ENCODE measurements at regions not wholly inside any gene's neighbourhood (a gene's known extent, or its start where the extent isn't known, plus 50 kb on each side); places are given as distances from the start of the nearest gene placed in this dataset.

DNA sequence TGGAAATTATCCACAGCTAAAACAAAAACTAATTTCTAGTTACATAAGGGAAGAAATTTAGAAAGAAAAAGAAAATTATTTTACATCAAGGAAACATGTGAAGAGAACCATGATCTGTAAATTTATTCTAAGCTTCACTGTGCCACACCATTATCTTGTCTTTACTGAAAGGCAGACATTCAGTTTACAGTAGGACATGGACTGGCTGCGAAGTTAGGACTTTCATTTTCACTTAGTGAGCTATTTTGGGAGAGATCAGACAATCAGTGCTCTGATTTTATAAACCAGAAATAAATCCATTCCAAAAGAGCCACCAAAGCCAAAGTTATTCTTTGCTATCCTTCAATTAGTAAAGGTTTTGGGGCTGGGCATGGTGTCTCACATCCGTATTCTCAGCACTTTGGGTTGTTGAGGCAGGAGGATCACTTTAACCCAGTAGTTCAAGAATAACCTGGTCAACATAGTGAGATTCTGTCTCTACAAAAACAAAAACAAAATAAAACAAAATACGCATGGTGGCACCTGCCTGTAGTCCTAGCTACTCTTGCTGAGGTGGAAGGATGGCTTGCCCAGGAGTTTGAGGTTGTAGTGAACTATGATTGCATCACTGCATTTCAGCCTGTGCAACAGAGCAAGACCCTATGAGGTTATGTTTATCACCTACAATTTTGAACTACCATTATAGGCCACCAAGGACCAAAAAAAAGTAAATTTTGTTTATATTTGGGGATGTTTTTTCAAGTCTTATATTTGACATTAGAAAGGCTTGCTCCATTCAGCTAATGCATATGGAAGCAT lies 1084.8 kb upstream of the ATXN7L3B start:
- TF ChIP-seq CTCF (conservative IDR thresholded peaks at IDR 0.05; ENCODE audit: low read depth, low read length) (no peak), EZH2 (IDR thresholded peaks at IDR 0.05; ENCODE audit: borderline replicate concordance, low read depth, low read length, poor library complexity, severe bottlenecking) (no peak)

All from A673 (cell line).